ENCODE measurements at regions not wholly inside any gene's neighbourhood (a gene's known extent, or its start where the extent isn't known, plus 50 kb on each side); places are given as distances from the start of the nearest gene placed in this dataset.
"Not testable (repeated sequence)": the region's sequence is repeated elsewhere in the genome, so short reads cannot be mapped to it uniquely, and the experiment has no call there.

DNA sequence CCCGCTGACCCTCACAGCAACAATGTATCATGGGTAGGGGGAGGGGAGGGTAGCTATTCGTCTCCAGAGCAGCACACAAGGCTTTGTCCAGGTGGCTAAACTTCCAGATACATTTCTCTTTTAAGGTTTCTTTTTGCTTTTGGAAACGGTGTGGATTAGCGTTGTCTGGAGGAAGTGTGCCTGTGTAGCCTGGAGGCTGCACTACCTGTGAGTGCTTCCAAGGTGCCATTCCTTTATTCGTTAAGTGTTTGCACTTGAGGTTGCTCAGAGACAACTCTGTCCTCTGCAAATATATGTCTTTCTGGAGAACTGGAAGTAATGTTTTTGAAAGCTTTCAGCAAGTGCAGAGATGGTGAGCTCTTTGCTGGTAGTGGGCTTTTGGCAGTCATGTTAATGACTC lies 53.1 kb downstream of the HSFY1 start:
- not testable (repeated sequence) for H3K27me3 Mint-ChIP-seq (ENCODE audit: insufficient read depth, low read depth, poor library complexity); H3K36me3 Mint-ChIP-seq (ENCODE audit: low read depth); H3K9me2 ChIP-seq (ENCODE audit: insufficient read depth); H3K27me3 ChIP-seq (ENCODE audit: insufficient read depth); DNase-seq (ENCODE audit: low spot score); H3K27ac Mint-ChIP-seq; ATAC-seq; H3K4me1 ChIP-seq (ENCODE audit: insufficient read depth); H3K4me1 Mint-ChIP-seq; H3K79me2 ChIP-seq (replicated peaks; ENCODE audit: insufficient read depth); H3K4me3 Mint-ChIP-seq; H3K27ac ChIP-seq (ENCODE audit: low read depth); H4K20me1 ChIP-seq (replicated peaks; ENCODE audit: insufficient read depth); H3F3A ChIP-seq (replicated peaks; ENCODE audit: low read depth); H3K4me3 ChIP-seq; H3K9me3 Mint-ChIP-seq; H3K4me2 ChIP-seq; H3K36me3 ChIP-seq (ENCODE audit: insufficient read depth); H2AFZ ChIP-seq

DNA sequence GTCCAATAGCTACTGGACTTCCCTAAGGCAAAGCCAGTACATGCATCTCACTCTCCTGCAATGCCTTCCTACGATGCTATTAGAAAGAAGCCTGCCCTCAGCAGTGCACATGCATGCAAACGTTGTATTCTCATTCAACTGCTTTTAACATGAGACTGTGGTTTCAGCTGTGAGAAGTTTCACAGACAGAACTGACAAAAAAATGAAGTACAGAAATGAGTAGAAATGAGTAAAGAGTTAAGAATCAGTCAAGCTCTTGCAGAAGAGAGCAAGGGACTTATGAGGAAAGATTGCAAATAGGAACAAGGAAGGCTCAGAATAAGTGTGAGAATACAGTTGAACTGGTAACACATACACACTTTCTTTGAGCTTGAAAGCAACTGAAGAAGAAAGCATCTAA lies 54.8 kb downstream of the HSFY1 start:
- H3K4me3 ChIP-seq; H3K36me3 Mint-ChIP-seq (ENCODE audit: low read depth); H3K27ac Mint-ChIP-seq; H3K9me2 ChIP-seq (ENCODE audit: insufficient read depth); H3K27ac ChIP-seq (ENCODE audit: low read depth); H3K36me3 ChIP-seq (ENCODE audit: insufficient read depth); H3K79me2 ChIP-seq (replicated peaks; ENCODE audit: insufficient read depth); DNase-seq (ENCODE audit: low spot score); H3K27me3 ChIP-seq (ENCODE audit: insufficient read depth); H3F3A ChIP-seq (replicated peaks; ENCODE audit: low read depth); H3K27me3 Mint-ChIP-seq (ENCODE audit: insufficient read depth, low read depth, poor library complexity); H3K4me3 Mint-ChIP-seq; H4K20me1 ChIP-seq (replicated peaks; ENCODE audit: insufficient read depth); H3K9me3 Mint-ChIP-seq; H2AFZ ChIP-seq; H3K4me2 ChIP-seq; H3K4me1 ChIP-seq (ENCODE audit: insufficient read depth); H3K4me1 Mint-ChIP-seq; ATAC-seq: not testable (repeated sequence)

DNA sequence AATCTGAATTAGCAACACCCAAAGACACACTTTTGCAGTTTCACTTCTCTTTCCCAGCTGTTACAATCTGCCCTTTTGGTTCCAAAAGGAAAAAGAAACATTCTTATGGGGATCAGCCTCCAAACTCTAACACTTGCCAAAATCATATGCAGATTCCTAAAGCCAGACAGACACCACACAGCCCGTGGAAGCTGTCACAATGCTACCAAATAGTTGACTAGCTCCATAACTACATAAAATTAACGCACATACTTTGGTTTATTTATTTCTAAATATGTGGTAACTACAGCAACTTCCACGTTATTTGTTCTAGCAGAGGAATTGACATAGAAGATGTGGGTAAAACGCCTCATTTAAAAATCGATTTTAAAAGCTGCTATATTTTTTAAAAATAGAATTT lies 59.7 kb downstream of the HSFY1 start:
- not testable (repeated sequence) for H2AFZ ChIP-seq; H3K79me2 ChIP-seq (replicated peaks; ENCODE audit: insufficient read depth); H3K4me1 ChIP-seq (ENCODE audit: insufficient read depth); H3K36me3 ChIP-seq (ENCODE audit: insufficient read depth); H3K27me3 ChIP-seq (ENCODE audit: insufficient read depth); H3K4me2 ChIP-seq; H3K27ac ChIP-seq (ENCODE audit: low read depth); H3K27me3 Mint-ChIP-seq (ENCODE audit: insufficient read depth, low read depth, poor library complexity); DNase-seq (ENCODE audit: low spot score); H4K20me1 ChIP-seq (replicated peaks; ENCODE audit: insufficient read depth); H3K36me3 Mint-ChIP-seq (ENCODE audit: low read depth); ATAC-seq; H3K27ac Mint-ChIP-seq; H3F3A ChIP-seq (replicated peaks; ENCODE audit: low read depth); H3K9me3 Mint-ChIP-seq; H3K4me1 Mint-ChIP-seq; H3K9me2 ChIP-seq (ENCODE audit: insufficient read depth); H3K4me3 ChIP-seq; H3K4me3 Mint-ChIP-seq

DNA sequence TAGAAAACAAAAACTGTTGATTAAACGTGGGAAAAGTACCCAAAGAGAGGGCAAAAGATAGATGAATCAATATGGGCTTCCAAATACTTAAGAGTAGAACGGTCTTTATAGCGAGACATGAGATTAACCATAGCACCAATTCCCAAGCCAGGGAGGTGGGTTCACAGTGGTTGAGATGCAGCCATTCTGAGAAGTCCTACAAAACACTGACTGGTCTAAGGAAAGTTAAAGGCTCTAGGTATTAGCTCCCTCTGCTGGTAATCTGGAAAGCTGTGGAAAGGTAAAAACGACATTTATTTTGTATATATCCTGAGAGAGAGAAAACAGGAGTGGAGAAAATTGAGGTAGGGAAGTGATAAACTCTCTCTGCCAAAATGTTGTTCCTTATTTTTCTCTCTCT lies 61.7 kb downstream of the HSFY1 start:
- not testable (repeated sequence) for DNase-seq (ENCODE audit: low spot score); H3K27ac Mint-ChIP-seq; H2AFZ ChIP-seq; H3K27ac ChIP-seq (ENCODE audit: low read depth); H3K27me3 ChIP-seq (ENCODE audit: insufficient read depth); H3F3A ChIP-seq (replicated peaks; ENCODE audit: low read depth); H3K27me3 Mint-ChIP-seq (ENCODE audit: insufficient read depth, low read depth, poor library complexity); H3K4me1 ChIP-seq (ENCODE audit: insufficient read depth); H3K9me2 ChIP-seq (ENCODE audit: insufficient read depth); H3K79me2 ChIP-seq (replicated peaks; ENCODE audit: insufficient read depth); H4K20me1 ChIP-seq (replicated peaks; ENCODE audit: insufficient read depth); H3K36me3 Mint-ChIP-seq (ENCODE audit: low read depth); H3K4me2 ChIP-seq; H3K4me1 Mint-ChIP-seq; H3K4me3 Mint-ChIP-seq; H3K9me3 Mint-ChIP-seq; H3K36me3 ChIP-seq (ENCODE audit: insufficient read depth); H3K4me3 ChIP-seq
- peak; percentile 68 for ATAC-seq

DNA sequence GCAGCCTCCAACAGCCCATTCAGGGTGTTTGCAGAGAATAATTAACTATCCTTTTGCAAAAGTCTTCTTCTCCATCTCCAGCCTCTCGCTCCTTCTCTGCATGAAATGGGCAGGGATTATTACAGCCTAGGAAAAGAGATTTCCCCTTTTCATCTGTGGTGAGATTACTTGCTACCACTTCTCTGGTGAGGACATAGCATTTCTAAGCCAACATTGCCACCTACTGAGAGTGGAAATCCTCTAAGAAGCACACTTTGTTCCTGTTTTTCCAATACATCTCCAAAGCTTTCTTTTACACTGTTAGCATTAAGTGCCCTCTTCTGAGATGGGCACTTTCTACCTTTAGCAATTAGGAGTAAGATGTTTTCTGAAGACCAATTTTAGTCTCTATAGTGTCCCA lies 69.3 kb downstream of the HSFY1 start:
- not testable (repeated sequence) for H3K36me3 ChIP-seq (ENCODE audit: insufficient read depth); H3F3A ChIP-seq (replicated peaks; ENCODE audit: low read depth); H3K4me1 Mint-ChIP-seq; H3K27ac ChIP-seq (ENCODE audit: low read depth); H3K4me1 ChIP-seq (ENCODE audit: insufficient read depth); H3K9me3 Mint-ChIP-seq; H3K79me2 ChIP-seq (replicated peaks; ENCODE audit: insufficient read depth); H3K27me3 ChIP-seq (ENCODE audit: insufficient read depth); H2AFZ ChIP-seq; ATAC-seq; H3K4me3 ChIP-seq; H3K9me2 ChIP-seq (ENCODE audit: insufficient read depth); H3K36me3 Mint-ChIP-seq (ENCODE audit: low read depth); H3K4me2 ChIP-seq; H3K27ac Mint-ChIP-seq; H3K27me3 Mint-ChIP-seq (ENCODE audit: insufficient read depth, low read depth, poor library complexity); H4K20me1 ChIP-seq (replicated peaks; ENCODE audit: insufficient read depth); DNase-seq (ENCODE audit: low spot score); H3K4me3 Mint-ChIP-seq

DNA sequence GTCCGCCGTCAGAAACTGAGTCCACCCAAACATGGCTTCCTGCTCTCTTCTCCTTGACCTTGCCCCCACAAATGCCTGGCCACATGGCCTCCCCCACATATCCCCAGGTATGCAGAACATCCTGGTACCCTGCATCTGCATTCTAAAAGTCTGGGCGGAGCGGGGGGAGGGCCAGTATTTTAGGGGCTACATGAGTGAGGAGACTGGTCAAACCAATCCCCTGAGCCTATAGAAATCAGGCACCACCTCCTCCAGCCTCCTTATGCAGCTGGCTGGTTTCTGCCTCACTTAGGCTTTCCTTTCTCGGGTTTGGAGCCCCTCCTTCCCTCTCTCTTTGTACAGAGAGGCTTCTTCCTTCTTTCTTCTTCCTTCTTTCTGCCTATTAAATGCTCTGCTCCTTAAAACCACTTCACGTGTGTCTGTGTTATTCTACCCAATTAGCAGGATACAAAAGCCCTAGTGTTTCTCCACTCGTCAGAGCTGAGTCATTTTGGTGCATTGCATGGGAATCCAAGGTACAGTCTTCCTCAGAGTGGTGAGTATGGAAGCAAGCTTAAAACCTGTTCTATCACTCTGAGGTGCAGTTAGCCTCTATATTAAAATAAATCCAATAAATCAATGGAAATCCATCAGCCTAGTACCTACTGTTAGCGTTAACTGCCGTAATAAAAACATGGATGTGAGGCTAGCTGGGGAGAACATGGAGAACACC lies 83.4 kb downstream of the HSFY1 start:
- not testable (repeated sequence) for H3K27ac ChIP-seq (ENCODE audit: low read depth); H3F3A ChIP-seq (replicated peaks; ENCODE audit: low read depth); H3K27me3 Mint-ChIP-seq (ENCODE audit: insufficient read depth, low read depth, poor library complexity); H3K4me3 ChIP-seq; H3K9me2 ChIP-seq (ENCODE audit: insufficient read depth); H3K4me1 Mint-ChIP-seq; DNase-seq (ENCODE audit: low spot score); H3K27me3 ChIP-seq (ENCODE audit: insufficient read depth); H2AFZ ChIP-seq; H3K4me3 Mint-ChIP-seq; H3K79me2 ChIP-seq (replicated peaks; ENCODE audit: insufficient read depth); H4K20me1 ChIP-seq (replicated peaks; ENCODE audit: insufficient read depth); H3K27ac Mint-ChIP-seq; H3K36me3 ChIP-seq (ENCODE audit: insufficient read depth); H3K9me3 Mint-ChIP-seq; H3K4me2 ChIP-seq; H3K36me3 Mint-ChIP-seq (ENCODE audit: low read depth); H3K4me1 ChIP-seq (ENCODE audit: insufficient read depth)
- peak; percentile 88 for ATAC-seq

DNA sequence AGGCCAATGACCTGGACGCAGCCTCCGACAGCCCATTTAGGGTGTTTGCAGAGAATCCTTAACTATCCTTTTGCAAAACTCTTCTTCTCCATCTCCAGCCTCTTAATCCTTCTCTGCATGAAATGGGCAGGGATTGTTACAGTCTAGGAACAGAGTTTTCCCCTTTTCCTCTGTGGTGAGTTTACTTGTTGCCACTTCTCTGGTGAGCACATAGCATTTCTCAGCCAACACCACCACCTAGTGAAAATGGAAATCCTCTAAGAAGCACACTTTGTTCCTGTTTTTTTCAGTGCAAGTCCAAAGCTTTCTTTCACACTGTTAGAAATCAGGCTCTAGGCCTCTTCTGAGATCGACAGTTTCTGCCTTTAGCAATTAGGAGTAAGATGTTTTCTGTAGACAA lies 84.1 kb downstream of the HSFY1 start:
- H3K4me3 Mint-ChIP-seq; H3K36me3 ChIP-seq (ENCODE audit: insufficient read depth); H3K4me1 ChIP-seq (ENCODE audit: insufficient read depth); H3K9me2 ChIP-seq (ENCODE audit: insufficient read depth); H3K4me1 Mint-ChIP-seq; H3K9me3 Mint-ChIP-seq; H3K27ac Mint-ChIP-seq; H3K79me2 ChIP-seq (replicated peaks; ENCODE audit: insufficient read depth); H3K27me3 Mint-ChIP-seq (ENCODE audit: insufficient read depth, low read depth, poor library complexity); DNase-seq (ENCODE audit: low spot score); H3K36me3 Mint-ChIP-seq (ENCODE audit: low read depth); H3F3A ChIP-seq (replicated peaks; ENCODE audit: low read depth); H3K4me2 ChIP-seq; H3K27ac ChIP-seq (ENCODE audit: low read depth); H4K20me1 ChIP-seq (replicated peaks; ENCODE audit: insufficient read depth); H2AFZ ChIP-seq; H3K4me3 ChIP-seq; H3K27me3 ChIP-seq (ENCODE audit: insufficient read depth): not testable (repeated sequence)
- peak; percentile 59 for ATAC-seq
